GM12873 (cell line): ENCODE measurements at regions not wholly inside any gene's neighbourhood (a gene's known extent, or its start where the extent isn't known, plus 50 kb on each side); places are given as distances from the start of the nearest gene placed in this dataset.

Source experiments
- CTCF ChIP-seq: IDR thresholded peaks from 2 replicates; pipeline ENCODE4 v1.5.1; 2012; ENCODE audit warnings: low read depth, mild to moderate bottlenecking, moderate library complexity, low read length, control low read depth; ENCODE audit not compliant: insufficient read depth; ENCODE audit errors: missing control alignments

GRCh38 chr3:27629366-27629765 lies 92.8 kb downstream of the EOMES start:
- TF ChIP-seq CTCF = no peak

- no peak for TF ChIP-seq CTCF
These were observed 93.9 kb downstream of the EOMES start for GRCh38 chr3:27628026-27628750.

- no peak for TF ChIP-seq CTCF
These were observed 95.5 kb downstream of the EOMES start for GRCh38 chr3:27626596-27627118.

- TF ChIP-seq CTCF = no peak
These were observed 96.3 kb downstream of the EOMES start for GRCh38 chr3:27625864-27626263.

GRCh38 chr3:27623085-27623753 lies 98.9 kb downstream of the EOMES start:
- no peak for TF ChIP-seq CTCF

- TF ChIP-seq CTCF = no peak
These were observed 104.6 kb downstream of the EOMES start for GRCh38 chr3:27617552-27617951.

GRCh38 chr3:27616031-27616430 lies 106.1 kb downstream of the EOMES start:
- no peak for TF ChIP-seq CTCF
